SK-N-SH (cell line): ENCODE measurements at regions not wholly inside any gene's neighbourhood (a gene's known extent, or its start where the extent isn't known, plus 50 kb on each side); places are given as distances from the start of the nearest gene placed in this dataset.

Source experiments
- FOXM1 ChIP-seq: IDR thresholded peaks from 2 replicates; pipeline ENCODE4 v1.4.0; 2012; ENCODE audit warnings: low read depth, mild to moderate bottlenecking
- GATA2 ChIP-seq: sonication (generic); formaldehyde crosslinking; IDR thresholded peaks from 2 replicates; pipeline ENCODE4 v1.5.0; 2020; ENCODE audit warnings: mild to moderate bottlenecking, missing genetic modification reagents
- MXI1 ChIP-seq: IDR thresholded peaks from 2 replicates; pipeline ENCODE4 v1.6.1; 2012; ENCODE audit warnings: mild to moderate bottlenecking, low read depth, low read length, improper control_type of control experiment
- TF ChIP-seq, protein P1 (sequence below): fragments of 200-600 bp; sonication (generic); IDR thresholded peaks from 2 replicates; pipeline ENCODE4 v1.6.1; 2017; ENCODE audit warnings: antibody characterized with exemption, mild to moderate bottlenecking, moderate library complexity
- TF ChIP-seq, protein P2 (sequence below): IDR thresholded peaks from 2 replicates; pipeline ENCODE4 v1.4.0; 2012; ENCODE audit warnings: low read depth, borderline replicate concordance
- TF ChIP-seq, protein P3 (sequence below): IDR thresholded peaks from 2 replicates; pipeline ENCODE4 v1.4.0; 2012; ENCODE audit warnings: low read depth, borderline replicate concordance

DNA sequence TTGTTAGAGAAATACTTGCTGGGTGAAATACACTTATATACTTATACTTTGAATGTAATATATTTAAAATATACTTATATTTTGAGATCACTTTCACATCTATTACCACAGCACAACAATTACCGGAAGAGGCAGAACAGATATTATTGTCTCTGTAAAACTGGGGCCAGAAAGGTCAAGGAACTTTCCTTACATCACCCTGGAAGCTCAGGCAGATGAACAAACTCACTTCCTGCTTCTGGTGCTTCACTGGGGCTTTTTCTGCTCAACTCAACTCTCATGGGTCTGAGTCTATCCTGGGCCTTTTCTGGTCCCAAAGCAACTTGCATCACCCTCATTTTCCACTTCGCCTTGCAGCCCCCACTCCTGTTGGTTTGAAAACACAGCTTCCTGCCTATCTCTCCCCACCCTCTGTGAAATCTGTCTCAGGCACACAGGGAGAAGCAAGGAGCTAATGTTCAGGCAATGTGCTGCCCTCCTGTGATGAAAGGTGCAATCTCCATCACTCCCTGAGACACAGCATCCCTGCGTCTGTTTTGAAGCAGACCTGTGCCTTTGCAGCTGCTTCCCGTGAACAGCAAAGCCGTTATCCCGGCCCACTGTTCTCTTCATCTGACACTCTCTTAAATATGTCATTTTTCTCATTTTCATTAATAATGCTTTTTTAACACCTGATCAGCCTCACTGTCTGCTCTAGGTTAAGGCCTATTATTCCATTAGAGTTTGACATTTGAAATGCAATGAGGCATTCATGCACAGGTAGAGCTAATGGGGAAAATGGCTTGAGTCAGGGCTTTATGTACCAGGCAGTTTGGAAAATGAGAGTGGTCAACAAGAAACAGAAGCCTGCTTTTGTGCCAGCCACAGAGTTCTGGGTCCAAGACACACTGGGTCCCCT is 251.9 kb upstream of the CHAC2 start:
- no peak for TF ChIP-seq MXI1
- TF ChIP-seq, protein P1, sequence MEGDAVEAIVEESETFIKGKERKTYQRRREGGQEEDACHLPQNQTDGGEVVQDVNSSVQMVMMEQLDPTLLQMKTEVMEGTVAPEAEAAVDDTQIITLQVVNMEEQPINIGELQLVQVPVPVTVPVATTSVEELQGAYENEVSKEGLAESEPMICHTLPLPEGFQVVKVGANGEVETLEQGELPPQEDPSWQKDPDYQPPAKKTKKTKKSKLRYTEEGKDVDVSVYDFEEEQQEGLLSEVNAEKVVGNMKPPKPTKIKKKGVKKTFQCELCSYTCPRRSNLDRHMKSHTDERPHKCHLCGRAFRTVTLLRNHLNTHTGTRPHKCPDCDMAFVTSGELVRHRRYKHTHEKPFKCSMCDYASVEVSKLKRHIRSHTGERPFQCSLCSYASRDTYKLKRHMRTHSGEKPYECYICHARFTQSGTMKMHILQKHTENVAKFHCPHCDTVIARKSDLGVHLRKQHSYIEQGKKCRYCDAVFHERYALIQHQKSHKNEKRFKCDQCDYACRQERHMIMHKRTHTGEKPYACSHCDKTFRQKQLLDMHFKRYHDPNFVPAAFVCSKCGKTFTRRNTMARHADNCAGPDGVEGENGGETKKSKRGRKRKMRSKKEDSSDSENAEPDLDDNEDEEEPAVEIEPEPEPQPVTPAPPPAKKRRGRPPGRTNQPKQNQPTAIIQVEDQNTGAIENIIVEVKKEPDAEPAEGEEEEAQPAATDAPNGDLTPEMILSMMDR: no peak
- TF ChIP-seq, protein P2, sequence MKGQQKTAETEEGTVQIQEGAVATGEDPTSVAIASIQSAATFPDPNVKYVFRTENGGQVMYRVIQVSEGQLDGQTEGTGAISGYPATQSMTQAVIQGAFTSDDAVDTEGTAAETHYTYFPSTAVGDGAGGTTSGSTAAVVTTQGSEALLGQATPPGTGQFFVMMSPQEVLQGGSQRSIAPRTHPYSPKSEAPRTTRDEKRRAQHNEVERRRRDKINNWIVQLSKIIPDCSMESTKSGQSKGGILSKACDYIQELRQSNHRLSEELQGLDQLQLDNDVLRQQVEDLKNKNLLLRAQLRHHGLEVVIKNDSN: no peak
- TF ChIP-seq FOXM1: no peak
- TF ChIP-seq, protein P3, sequence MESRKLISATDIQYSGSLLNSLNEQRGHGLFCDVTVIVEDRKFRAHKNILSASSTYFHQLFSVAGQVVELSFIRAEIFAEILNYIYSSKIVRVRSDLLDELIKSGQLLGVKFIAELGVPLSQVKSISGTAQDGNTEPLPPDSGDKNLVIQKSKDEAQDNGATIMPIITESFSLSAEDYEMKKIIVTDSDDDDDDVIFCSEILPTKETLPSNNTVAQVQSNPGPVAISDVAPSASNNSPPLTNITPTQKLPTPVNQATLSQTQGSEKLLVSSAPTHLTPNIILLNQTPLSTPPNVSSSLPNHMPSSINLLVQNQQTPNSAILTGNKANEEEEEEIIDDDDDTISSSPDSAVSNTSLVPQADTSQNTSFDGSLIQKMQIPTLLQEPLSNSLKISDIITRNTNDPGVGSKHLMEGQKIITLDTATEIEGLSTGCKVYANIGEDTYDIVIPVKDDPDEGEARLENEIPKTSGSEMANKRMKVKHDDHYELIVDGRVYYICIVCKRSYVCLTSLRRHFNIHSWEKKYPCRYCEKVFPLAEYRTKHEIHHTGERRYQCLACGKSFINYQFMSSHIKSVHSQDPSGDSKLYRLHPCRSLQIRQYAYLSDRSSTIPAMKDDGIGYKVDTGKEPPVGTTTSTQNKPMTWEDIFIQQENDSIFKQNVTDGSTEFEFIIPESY: no peak
- no peak for TF ChIP-seq GATA2 (CRISPR knock-in tag)
